SU-DHL-6 (cell line): ENCODE measurements at regions not wholly inside any gene's neighbourhood (a gene's known extent, or its start where the extent isn't known, plus 50 kb on each side); places are given as distances from the start of the nearest gene placed in this dataset.

Source experiments
- H2AFZ ChIP-seq: fragments of 200-600 bp; sonication (generic); 2 replicates; pipeline ENCODE4 v1.6.1; 2014; ENCODE audit warnings: low read depth, mild to moderate bottlenecking, moderate library complexity, mixed read lengths, antibody characterized with exemption, low read length; ENCODE audit not compliant: severe bottlenecking
- H3F3A ChIP-seq: fragments of 200-600 bp; shearing (Covaris generic); 2 replicates; pipeline ENCODE4 v1.6.0; 2016; ENCODE audit warnings: antibody characterized with exemption, mild to moderate bottlenecking; ENCODE audit not compliant: insufficient read depth
- H3K27ac ChIP-seq: fragments of 200-600 bp; sonication (generic); 2 replicates; pipeline ENCODE4 v1.5.1; 2016; ENCODE audit warnings: low read depth, mild to moderate bottlenecking, low read length, moderate library complexity, mixed read lengths
- H3K27me3 ChIP-seq: fragments of 200-600 bp; sonication (generic), shearing (Covaris generic); 2 replicates; pipeline ENCODE4 v1.6.0; 2014; ENCODE audit warnings: mild to moderate bottlenecking, low read length
- H3K36me3 ChIP-seq: fragments of 200-600 bp; sonication (generic); 2 replicates; pipeline ENCODE4 v1.6.1; 2014; ENCODE audit warnings: mild to moderate bottlenecking, low read length, mixed read lengths
- H3K4me2 ChIP-seq: fragments of 300-600, 200-600 bp; shearing (Covaris generic), sonication (generic); 2 replicates; pipeline ENCODE4 v1.6.0; 2014; ENCODE audit warnings: low read length, low read depth, mild to moderate bottlenecking; ENCODE audit not compliant: poor library complexity, severe bottlenecking
- H3K4me3 ChIP-seq: fragments of 200-600 bp; sonication (generic); 2 replicates; pipeline ENCODE4 v1.5.1; 2014; ENCODE audit warnings: antibody characterized with exemption, low read length, mild to moderate bottlenecking, mixed read lengths; ENCODE audit not compliant: insufficient read depth, poor library complexity, severe bottlenecking
- H3K79me2 ChIP-seq: fragments of 200-600 bp; sonication (generic); 2 replicates; pipeline ENCODE4 v1.6.1; 2014; ENCODE audit warnings: mild to moderate bottlenecking, low read length, moderate library complexity; ENCODE audit not compliant: insufficient read depth
- H3K9ac ChIP-seq: fragments of 200-600 bp; sonication (generic); 2 replicates; pipeline ENCODE4 v1.7.0; 2014; ENCODE audit warnings: mild to moderate bottlenecking, low read length
- H3K9me2 ChIP-seq: fragments of 200-600 bp; sonication (generic); replicated peaks from 2 replicates; pipeline ENCODE4 v1.6.1; 2014; ENCODE audit warnings: low read length; ENCODE audit not compliant: insufficient read depth
- H3K9me3 ChIP-seq: fragments of 200-600 bp; sonication (generic); 2 replicates; pipeline ENCODE4 v1.6.1; 2014; ENCODE audit warnings: low read length, mixed read lengths; ENCODE audit not compliant: insufficient read depth
- H4K20me1 ChIP-seq: fragments of 200-600 bp; sonication (generic); 2 replicates; pipeline ENCODE4 v1.6.1; 2014; ENCODE audit warnings: low read depth, mild to moderate bottlenecking, antibody characterized with exemption, low read length, moderate library complexity, mixed read lengths
- CTCF ChIP-seq: fragments of 200-600 bp; sonication (generic); IDR thresholded peaks from one replicate; pipeline ENCODE4 v1.5.1; 2017; ENCODE audit warnings: antibody characterized with exemption, mild to moderate bottlenecking, low read length, moderate library complexity; ENCODE audit not compliant: insufficient read depth, poor library complexity, severe bottlenecking
- EZH2phosphoT487 ChIP-seq: fragments of 200-600 bp; sonication (generic), shearing (Covaris generic); conservative IDR thresholded peaks from 2 replicates; pipeline ENCODE4 v1.6.1; 2018; ENCODE audit warnings: mild to moderate bottlenecking, antibody characterized with exemption, low read length, moderate library complexity, mixed read lengths

- Histone ChIP-seq H4K20me1 (no peaks in the 10 kb centered on the region), H3K27me3 (no peaks in the 10 kb centered on the region), H2AFZ (no peak overlapping the region), H3K4me2 (no peak overlapping the region), H3K27ac (no peak overlapping the region), H3K4me3 (no peak overlapping the region), H3K79me2 (no peaks in the 10 kb centered on the region), H3K36me3 (no peaks in the 10 kb centered on the region), H3F3A (no peaks in the 10 kb centered on the region), H3K9me2 (no peaks in the 10 kb centered on the region), H3K9me3 (no peaks in the 10 kb centered on the region), H3K9ac (no peak overlapping the region)
- TF ChIP-seq EZH2phosphoT487 (no peak), CTCF (no peak)
Observed at GRCh38 chr10:78814407-78814806, 254.4 kb upstream of the ZMIZ1 start.

- Histone ChIP-seq H4K20me1 (no peaks in the 10 kb centered on the region), H3K4me2 (no peak overlapping the region), H3K4me3 (no peak overlapping the region), H2AFZ (no peak overlapping the region), H3K9ac (no peak overlapping the region), H3K36me3 (no peaks in the 10 kb centered on the region), H3K9me2 (no peaks in the 10 kb centered on the region), H3K9me3 (no peaks in the 10 kb centered on the region), H3F3A (no peaks in the 10 kb centered on the region), H3K27ac (no peak overlapping the region), H3K79me2 (no peaks in the 10 kb centered on the region), H3K27me3 (no peaks in the 10 kb centered on the region)
- TF ChIP-seq EZH2phosphoT487, result no peak
- TF ChIP-seq CTCF, result no peak
Observed at GRCh38 chr10:78815702-78816334, 252.9 kb upstream of the ZMIZ1 start.

GRCh38 chr10:78817361-78817760, 251.4 kb upstream of the ZMIZ1 start:
- no peaks in the 10 kb centered on the region for H3K9me2 ChIP-seq
- H3K9ac ChIP-seq, result no peak overlapping the region
- no peak overlapping the region for H2AFZ ChIP-seq
- H3K27me3 ChIP-seq, result no peaks in the 10 kb centered on the region
- no peaks in the 10 kb centered on the region for H4K20me1 ChIP-seq
- TF ChIP-seq EZH2phosphoT487 (no peak), CTCF (no peak)
- no peak overlapping the region for H3K4me3 ChIP-seq
- no peak overlapping the region for H3K4me2 ChIP-seq
- no peak overlapping the region for H3K27ac ChIP-seq
- no peaks in the 10 kb centered on the region for H3K36me3 ChIP-seq
- H3F3A ChIP-seq, result no peaks in the 10 kb centered on the region
- no peaks in the 10 kb centered on the region for H3K9me3 ChIP-seq
- H3K79me2 ChIP-seq, result no peaks in the 10 kb centered on the region
